Osteocyte (in vitro differentiated cells): ENCODE measurements at regions not wholly inside any gene's neighbourhood (a gene's known extent, or its start where the extent isn't known, plus 50 kb on each side); places are given as distances from the start of the nearest gene placed in this dataset.

Experiments used
- DNase-seq: peaks from one replicate; pipeline ENCODE4 v3.0.0; 2021; ENCODE audit warnings: mixed read lengths; ENCODE audit not compliant: unreplicated experiment; ENCODE audit errors: extremely low spot score
- H3K27ac Mint-ChIP-seq: one replicate; pipeline ENCODE4 v1.8.0; 2021; ENCODE audit warnings: mild to moderate bottlenecking, mixed read lengths; ENCODE audit not compliant: unreplicated experiment
- H3K27me3 Mint-ChIP-seq: one replicate; pipeline ENCODE4 v1.8.0; 2021; ENCODE audit warnings: mixed read lengths; ENCODE audit not compliant: unreplicated experiment
- H3K36me3 Mint-ChIP-seq: one replicate; pipeline ENCODE4 v1.8.0; 2021; ENCODE audit warnings: mixed read lengths; ENCODE audit not compliant: unreplicated experiment
- H3K4me1 Mint-ChIP-seq: one replicate; pipeline ENCODE4 v1.8.0; 2021; ENCODE audit warnings: mixed read lengths; ENCODE audit not compliant: unreplicated experiment
- H3K4me3 Mint-ChIP-seq: one replicate; pipeline ENCODE4 v1.8.0; 2021; ENCODE audit warnings: mild to moderate bottlenecking, moderate library complexity, mixed read lengths; ENCODE audit not compliant: unreplicated experiment
- H3K9me3 Mint-ChIP-seq: one replicate; pipeline ENCODE4 v1.8.0; 2021; ENCODE audit warnings: mixed read lengths; ENCODE audit not compliant: unreplicated experiment
- CTCF ChIP-seq: fragments of 200-600 bp; sonication (generic); IDR thresholded peaks from 2 replicates; pipeline ENCODE4 v1.5.0; 2021; ENCODE audit warnings: antibody characterized with exemption, mild to moderate bottlenecking, moderate library complexity

GRCh38 chr17:71558901-71559300 lies 561.9 kb upstream of the SOX9 start:
- no peak for DNase-seq
- no peak for TF ChIP-seq CTCF
- Mint-ChIP-seq H3K27me3 (peaks cover 22% of the 10 kb centered on the region), H3K4me3 (no peak overlapping the region), H3K27ac (no peak overlapping the region), H3K36me3 (no peaks in the 10 kb centered on the region), H3K4me1 (no peaks in the 10 kb centered on the region), H3K9me3 (no peaks in the 10 kb centered on the region)

- H3K36me3 Mint-ChIP-seq, result no peaks in the 10 kb centered on the region
- no peak overlapping the region for H3K4me3 Mint-ChIP-seq
- no peak for TF ChIP-seq CTCF
- peaks cover 2% of the 10 kb centered on the region for H3K27me3 Mint-ChIP-seq
- no peaks in the 10 kb centered on the region for H3K4me1 Mint-ChIP-seq
- no peak overlapping the region for H3K27ac Mint-ChIP-seq
- H3K9me3 Mint-ChIP-seq, result peaks cover 4% of the 10 kb centered on the region
- no peak for DNase-seq
Observed at GRCh38 chr17:71572343-71572742, 548.5 kb upstream of the SOX9 start.

GRCh38 chr17:71578446-71578845 lies 542.4 kb upstream of the SOX9 start:
- H3K4me3 Mint-ChIP-seq, result no peak overlapping the region
- H3K27ac Mint-ChIP-seq, result no peak overlapping the region
- DNase-seq, result no peak
- H3K36me3 Mint-ChIP-seq, result no peaks in the 10 kb centered on the region
- no peaks in the 10 kb centered on the region for H3K4me1 Mint-ChIP-seq
- peaks cover 4% of the 10 kb centered on the region for H3K27me3 Mint-ChIP-seq
- TF ChIP-seq CTCF, result no peak
- H3K9me3 Mint-ChIP-seq, result peaks cover 15% of the 10 kb centered on the region

- Mint-ChIP-seq H3K4me1 (no peaks in the 10 kb centered on the region), H3K27me3 (peaks cover 2% of the 10 kb centered on the region), H3K9me3 (peaks cover 15% of the 10 kb centered on the region), H3K4me3 (no peak overlapping the region), H3K27ac (no peak overlapping the region), H3K36me3 (no peaks in the 10 kb centered on the region)
- no peak for DNase-seq
- TF ChIP-seq CTCF, result no peak
Observed at GRCh38 chr17:71580220-71580619, 540.6 kb upstream of the SOX9 start.

GRCh38 chr17:71585540-71585939 lies 535.3 kb upstream of the SOX9 start:
- Mint-ChIP-seq H3K4me1 (peaks cover 11% of the 10 kb centered on the region), H3K4me3 (no peak overlapping the region), H3K27me3 (no peaks in the 10 kb centered on the region), H3K36me3 (no peaks in the 10 kb centered on the region), H3K9me3 (no peaks in the 10 kb centered on the region), H3K27ac (no peak overlapping the region)
- DNase-seq, result no peak
- no peak for TF ChIP-seq CTCF
